Stomach (tissue), 8 donors: ENCODE measurements at regions not wholly inside any gene's neighbourhood (a gene's known extent, or its start where the extent isn't known, plus 50 kb on each side); places are given as distances from the start of the nearest gene placed in this dataset.

Source experiments
- DNase-seq, 2 donors: peaks; one replicate each; pipeline versions ENCODE4 v3.0.0 to v3.0.0-alpha.2; 2013 to 2019
- H3K27ac ChIP-seq, 5 donors: fragments of 200-600 bp in 4 of 5; sonication (generic) in 4 of 5; one replicate each; pipeline ENCODE4 v1.5.1; 2013 to 2019; ENCODE audit warnings: mild to moderate bottlenecking in 1 of 5, moderate library complexity in 1 of 5
- H3K27me3 ChIP-seq, 3 donors: fragments of 200-600 bp; sonication (generic); one replicate each; pipeline ENCODE4 v1.5.1; 2017 to 2019; ENCODE audit warnings: mixed run types in 1 of 3
- H3K36me3 ChIP-seq, 4 donors: fragments of 200-600 bp; sonication (generic); 1 replicate in 3 of 4; 2 replicates in 1 of 4; pipeline ENCODE4 v1.5.1; 2016 to 2019
- H3K4me1 ChIP-seq, 4 donors: fragments of 200-600 bp; sonication (generic); one replicate each; pipeline ENCODE4 v1.5.1; 2016 to 2019
- H3K4me3 ChIP-seq, 4 donors: fragments of 200-600 bp; sonication (generic) in 3 of 4; one replicate each; pipeline ENCODE4 v1.5.1; 2016 to 2019; ENCODE audit warnings: mild to moderate bottlenecking in 1 of 4
- H3K9me3 ChIP-seq, 4 donors: fragments of 200-600 bp; sonication (generic); one replicate each; pipeline ENCODE4 v1.5.1; 2016 to 2019
- EP300 ChIP-seq: sonication (generic); formaldehyde crosslinking; IDR thresholded peaks from one replicate; pipeline ENCODE4 v1.6.1; 2017; ENCODE audit warnings: antibody characterized with exemption
- POLR2A ChIP-seq, 4 donors: fragments of 450-650 bp; IDR thresholded peaks; one replicate each; pipeline ENCODE4 v1.6.1; 2016; ENCODE audit warnings: antibody characterized with exemption in 4 of 4, control low read depth in 2 of 4, mild to moderate bottlenecking in 1 of 4, moderate library complexity in 1 of 4
- POLR2AphosphoS5 ChIP-seq, 3 donors: sonication (generic); formaldehyde crosslinking; IDR thresholded peaks; one replicate each; pipeline ENCODE4 v1.6.1; 2016; ENCODE audit warnings: antibody characterized with exemption in 3 of 3
- WGBS, 5 donors: extraction: QIAGEN DNeasy Blood & Tissue Kit in 3 of 5; methylation state at CpG; one replicate each; pipeline versions ENCODE4 v1.1.5 to v1.1.7; 2013 to 2018; 5-methylcytosine and 5-hydroxymethylcytosine counted together
- intact Hi-C: fragments of 100-400 bp; cut with DNase I; formaldehyde crosslinking; loops from one replicate; pipeline ENCODE4 v1.15.1; 2023; ENCODE audit warnings: low total_unique reads
- TF ChIP-seq, protein P1 (sequence below), 7 experiments: fragments of 450-650 bp in 4 of 7; fragments of 200-600 bp in 3 of 7; sonication (generic) in 3 of 7; IDR thresholded peaks; one replicate each; pipeline ENCODE4 v1.5.1; 2016 to 2019; ENCODE audit warnings: antibody characterized with exemption in 7 of 7, control low read depth in 2 of 7, mild to moderate bottlenecking in 1 of 7
- donor health status: healthy with polysubstance abuse.
- donor health status: Bipolar disorder and iron deficiency.
- donor health status: healthy.

GRCh38 chr4:162410854-162411253 lies 247.1 kb upstream of the FSTL5 start:
- WGBS, 5 donors: 0 to 41% (median 0%) methylated on average over 1 of the region's 1 CpG
- Histone ChIP-seq H3K27me3 (no peaks in the 10 kb centered on the region), H3K36me3 (no peaks in the 10 kb centered on the region), H3K4me1 (no peaks in the 10 kb centered on the region), H3K4me3 (no peak overlapping the region), H3K27ac (no peak overlapping the region), H3K9me3 (no peaks in the 10 kb centered on the region)
- intact Hi-C loops: no loop called here
- DNase-seq: no peak
- TF ChIP-seq, protein P1, sequence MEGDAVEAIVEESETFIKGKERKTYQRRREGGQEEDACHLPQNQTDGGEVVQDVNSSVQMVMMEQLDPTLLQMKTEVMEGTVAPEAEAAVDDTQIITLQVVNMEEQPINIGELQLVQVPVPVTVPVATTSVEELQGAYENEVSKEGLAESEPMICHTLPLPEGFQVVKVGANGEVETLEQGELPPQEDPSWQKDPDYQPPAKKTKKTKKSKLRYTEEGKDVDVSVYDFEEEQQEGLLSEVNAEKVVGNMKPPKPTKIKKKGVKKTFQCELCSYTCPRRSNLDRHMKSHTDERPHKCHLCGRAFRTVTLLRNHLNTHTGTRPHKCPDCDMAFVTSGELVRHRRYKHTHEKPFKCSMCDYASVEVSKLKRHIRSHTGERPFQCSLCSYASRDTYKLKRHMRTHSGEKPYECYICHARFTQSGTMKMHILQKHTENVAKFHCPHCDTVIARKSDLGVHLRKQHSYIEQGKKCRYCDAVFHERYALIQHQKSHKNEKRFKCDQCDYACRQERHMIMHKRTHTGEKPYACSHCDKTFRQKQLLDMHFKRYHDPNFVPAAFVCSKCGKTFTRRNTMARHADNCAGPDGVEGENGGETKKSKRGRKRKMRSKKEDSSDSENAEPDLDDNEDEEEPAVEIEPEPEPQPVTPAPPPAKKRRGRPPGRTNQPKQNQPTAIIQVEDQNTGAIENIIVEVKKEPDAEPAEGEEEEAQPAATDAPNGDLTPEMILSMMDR (IDR thresholded peaks at IDR 0.05): no peak
- TF ChIP-seq EP300 (no peak), POLR2AphosphoS5 (IDR thresholded peaks at IDR 0.05) (no peak), POLR2A (IDR thresholded peaks at IDR 0.05) (no peak)

DNA sequence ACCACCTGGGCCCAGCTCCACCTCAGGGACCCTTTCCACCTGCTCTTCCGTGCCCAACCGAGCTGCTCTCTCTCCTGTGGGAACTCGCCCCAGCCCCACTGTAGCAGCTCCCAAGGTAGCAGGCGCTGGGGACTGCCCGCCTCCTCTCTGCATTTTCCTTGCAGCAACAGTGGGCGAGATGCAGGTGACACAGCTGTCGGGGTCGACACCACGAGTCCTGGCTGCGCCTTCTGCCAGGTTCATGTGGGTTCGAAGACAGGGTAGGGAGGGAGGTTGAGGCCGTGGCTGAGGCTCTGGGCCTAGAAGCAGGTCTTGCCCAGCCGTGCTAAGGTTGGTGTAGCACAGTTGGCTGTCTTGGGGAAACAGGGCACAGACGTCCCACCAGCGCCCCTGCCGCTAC lies 245.2 kb upstream of the FSTL5 start:
- Histone ChIP-seq H3K4me3 (no peak overlapping the region), H3K27me3 (no peaks in the 10 kb centered on the region), H3K36me3 (no peaks in the 10 kb centered on the region), H3K9me3 (no peaks in the 10 kb centered on the region), H3K27ac (no peak overlapping the region), H3K4me1 (no peaks in the 10 kb centered on the region)
- intact Hi-C loops: no loop called here
- no peak for DNase-seq
- WGBS, 5 donors: 92 to 98% (median 94%) methylated on average over 15 to 16 of the region's 16 CpGs
- TF ChIP-seq POLR2AphosphoS5 (IDR thresholded peaks at IDR 0.05) (no peak), POLR2A (IDR thresholded peaks at IDR 0.05) (no peak), EP300 (no peak)
- TF ChIP-seq, protein P1 (IDR thresholded peaks at IDR 0.05): no peak

DNA sequence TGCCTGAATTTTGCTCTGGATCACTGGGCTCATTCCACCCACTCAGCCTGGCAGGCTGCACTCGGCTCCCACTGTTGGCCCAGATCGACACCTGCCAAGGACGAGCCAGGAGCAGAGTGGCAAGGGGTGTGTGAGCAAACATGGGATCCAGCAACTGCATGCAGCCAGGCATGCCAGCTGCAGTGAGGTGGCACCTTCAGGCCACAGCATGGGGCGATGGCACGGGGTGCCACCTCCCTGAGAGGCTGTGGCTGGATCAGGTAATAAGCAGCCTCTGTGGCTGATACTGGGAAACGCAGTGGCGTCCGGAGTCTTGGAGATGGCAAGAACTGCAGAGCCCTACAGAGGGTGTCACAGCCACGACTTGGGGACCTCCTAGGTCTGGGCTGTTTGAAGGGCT lies 244.5 kb upstream of the FSTL5 start:
- WGBS, 5 donors: 53 to 73% (median 60%) methylated on average over 7 to 9 of the region's 9 CpGs
- no peak for TF ChIP-seq EP300
- no peak for TF ChIP-seq POLR2A (IDR thresholded peaks at IDR 0.05)
- TF ChIP-seq, protein P1 (IDR thresholded peaks at IDR 0.05): no peak
- no peak for TF ChIP-seq POLR2AphosphoS5 (IDR thresholded peaks at IDR 0.05)
- Histone ChIP-seq H3K4me3 (no peak overlapping the region), H3K27me3 (no peaks in the 10 kb centered on the region), H3K36me3 (no peaks in the 10 kb centered on the region), H3K27ac (peak overlapping the region in 3 of 5 donors; percentile 18 to 43 (median 37)), H3K9me3 (no peaks in the 10 kb centered on the region), H3K4me1 (no peaks in the 10 kb centered on the region)
- DNase-seq: peak; percentile 5 to 31
- intact Hi-C loops: no loop called here

DNA sequence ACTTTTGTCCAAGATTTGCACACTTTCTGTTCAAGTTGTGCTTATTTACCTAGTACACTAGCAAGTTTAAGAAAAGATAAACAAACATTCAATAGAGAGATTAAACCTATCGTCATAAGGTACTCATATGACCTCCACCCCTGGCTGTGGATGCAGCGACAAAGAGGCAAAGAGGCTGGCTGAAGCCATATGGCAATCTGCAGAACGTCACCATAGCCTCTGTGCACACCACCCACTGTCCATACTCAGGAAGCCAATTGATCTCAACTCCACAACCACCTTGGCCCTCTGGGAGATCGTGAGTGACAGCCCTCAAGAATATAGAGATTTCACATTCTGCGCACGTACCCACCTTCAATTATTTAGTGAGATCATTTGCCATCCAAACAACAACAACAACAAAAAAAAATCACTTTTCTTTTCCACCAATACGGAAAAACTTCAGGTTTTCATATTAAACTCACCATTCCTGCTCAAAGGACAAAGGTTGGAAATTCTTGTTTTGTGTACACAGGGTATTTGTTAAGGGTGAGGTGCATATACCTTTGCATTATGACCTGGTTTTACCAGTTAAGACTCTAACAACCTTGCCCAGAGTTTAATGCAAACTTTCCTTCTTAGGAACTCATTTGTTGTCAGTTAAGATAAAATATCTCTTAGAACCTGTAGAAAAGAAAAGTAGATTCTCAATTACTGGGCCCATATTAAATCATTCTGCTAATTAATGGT lies 243.0 kb upstream of the FSTL5 start:
- Histone ChIP-seq H3K27ac (peak overlapping the region; percentile 38 to 67 (median 44)), H3K36me3 (no peaks in the 10 kb centered on the region), H3K9me3 (no peaks in the 10 kb centered on the region), H3K4me3 (no peak overlapping the region), H3K27me3 (no peaks in the 10 kb centered on the region), H3K4me1 (no peaks in the 10 kb centered on the region)
- TF ChIP-seq, protein P1 (IDR thresholded peaks at IDR 0.05): no peak
- no peak for TF ChIP-seq POLR2AphosphoS5 (IDR thresholded peaks at IDR 0.05)
- no peak for TF ChIP-seq POLR2A (IDR thresholded peaks at IDR 0.05)
- no peak for TF ChIP-seq EP300
- 33 to 54% (median 42%) methylated on average over 7 of the region's 7 CpGs for WGBS, 5 donors
- intact Hi-C loops: no loop called here
- DNase-seq: peak in 1 of 2 donors; percentile 76
